HG03354 (cell line): ENCODE measurements at regions not wholly inside any gene's neighbourhood (a gene's known extent, or its start where the extent isn't known, plus 50 kb on each side); places are given as distances from the start of the nearest gene placed in this dataset.
"Not testable (repeated sequence)": the region's sequence is repeated elsewhere in the genome, so short reads cannot be mapped to it uniquely, and the experiment has no call there.

ENCODE experiments used
- ATAC-seq: cut with Tn5 transposase; IDR thresholded peaks from one replicate; pipeline ENCODE4 v1.9.1; 2021; ENCODE audit warnings: mild to moderate bottlenecking; ENCODE audit not compliant: unreplicated experiment, poor library complexity, severe bottlenecking

GRCh38 chr1:217921126-217921904, 290.2 kb downstream of the SPATA17 start:
- no peak for ATAC-seq

DNA sequence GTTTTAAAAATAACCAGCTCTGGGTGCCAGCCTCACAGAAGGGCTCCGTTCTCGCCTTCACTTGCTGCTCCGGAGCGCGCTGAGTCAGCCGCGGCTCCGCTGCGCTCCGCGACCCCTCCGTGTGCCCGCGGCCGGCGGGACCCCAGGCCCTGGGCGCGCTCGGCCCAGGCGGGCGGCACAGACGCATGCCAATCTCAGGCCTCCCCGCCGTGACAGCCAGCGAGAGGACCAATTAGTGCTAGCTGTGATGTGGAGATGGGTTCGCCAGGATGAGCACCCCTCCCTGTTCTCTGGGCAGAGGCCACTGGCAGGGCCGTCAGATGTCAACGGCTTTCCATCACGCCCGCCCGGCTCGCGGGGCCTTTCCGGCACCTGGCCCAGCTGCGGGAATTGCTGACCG, 293.8 kb downstream of the SPATA17 start:
- ATAC-seq, result no peak

DNA sequence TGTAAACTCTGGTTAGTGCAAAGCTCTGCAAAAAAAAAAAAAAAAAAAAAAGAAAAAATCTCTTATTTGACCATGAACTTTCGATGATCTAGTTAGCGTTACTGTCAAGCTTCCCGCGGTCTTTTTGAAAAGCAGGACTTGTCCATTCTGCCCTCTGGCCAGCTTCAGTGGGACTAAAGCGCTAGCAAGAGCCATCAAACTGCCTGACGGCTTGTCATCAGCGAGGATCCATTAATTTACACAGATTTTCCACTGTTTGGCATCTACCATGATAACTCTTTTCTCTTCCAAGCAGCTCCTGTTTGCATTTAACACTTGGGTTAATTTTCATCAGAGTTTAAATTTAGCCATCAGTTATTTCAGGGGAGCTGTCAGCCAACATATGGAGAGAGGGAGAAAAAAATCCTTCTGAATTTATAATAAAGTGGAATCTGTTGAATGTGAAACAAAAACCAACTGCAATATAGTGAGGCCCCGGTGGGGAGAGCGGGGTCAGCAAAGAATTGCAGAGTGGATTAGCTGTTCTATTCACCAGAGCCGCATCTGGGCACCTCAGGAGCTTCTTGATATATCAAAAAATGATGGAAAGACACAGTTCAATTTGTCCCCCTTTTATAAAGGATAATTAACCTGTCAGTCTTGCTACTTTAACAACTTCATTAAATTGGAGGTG, 298.2 kb downstream of the SPATA17 start:
- ATAC-seq, result no peak

GRCh38 chr1:217943361-217943760, 312.2 kb downstream of the SPATA17 start:
- no peak for ATAC-seq

- ATAC-seq, result no peak
Observed at GRCh38 chr1:217944550-217944949, 313.4 kb downstream of the SPATA17 start.

GRCh38 chr1:217946511-217946910, 315.4 kb downstream of the SPATA17 start:
- ATAC-seq, result no peak

- ATAC-seq, result no peak
Observed at GRCh38 chr1:217948741-217949140, 317.6 kb downstream of the SPATA17 start.

DNA sequence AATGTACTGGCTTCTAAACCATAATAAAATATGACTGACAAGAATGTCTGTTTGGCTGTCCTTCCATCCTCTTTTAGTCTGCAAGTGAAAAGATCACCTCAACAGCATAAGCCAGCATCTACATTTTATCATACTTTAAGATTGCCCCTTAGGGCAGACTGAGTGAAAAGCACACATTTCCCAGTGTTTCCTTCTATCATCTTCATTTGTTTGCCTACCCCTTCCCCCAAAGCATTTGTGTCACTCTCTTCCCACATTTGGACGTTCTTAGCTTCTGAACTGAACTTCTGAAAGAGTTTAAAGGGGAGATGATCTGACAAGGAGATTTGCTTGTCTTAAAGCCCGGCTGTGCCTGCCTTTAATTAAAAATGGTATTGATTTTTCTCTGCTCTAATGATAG, 322.2 kb downstream of the SPATA17 start:
- no peak for ATAC-seq

GRCh38 chr1:217953922-217954321, 322.8 kb downstream of the SPATA17 start:
- ATAC-seq, result no peak

- ATAC-seq, result no peak
Observed at GRCh38 chr1:217955723-217956122, 324.6 kb downstream of the SPATA17 start.

DNA sequence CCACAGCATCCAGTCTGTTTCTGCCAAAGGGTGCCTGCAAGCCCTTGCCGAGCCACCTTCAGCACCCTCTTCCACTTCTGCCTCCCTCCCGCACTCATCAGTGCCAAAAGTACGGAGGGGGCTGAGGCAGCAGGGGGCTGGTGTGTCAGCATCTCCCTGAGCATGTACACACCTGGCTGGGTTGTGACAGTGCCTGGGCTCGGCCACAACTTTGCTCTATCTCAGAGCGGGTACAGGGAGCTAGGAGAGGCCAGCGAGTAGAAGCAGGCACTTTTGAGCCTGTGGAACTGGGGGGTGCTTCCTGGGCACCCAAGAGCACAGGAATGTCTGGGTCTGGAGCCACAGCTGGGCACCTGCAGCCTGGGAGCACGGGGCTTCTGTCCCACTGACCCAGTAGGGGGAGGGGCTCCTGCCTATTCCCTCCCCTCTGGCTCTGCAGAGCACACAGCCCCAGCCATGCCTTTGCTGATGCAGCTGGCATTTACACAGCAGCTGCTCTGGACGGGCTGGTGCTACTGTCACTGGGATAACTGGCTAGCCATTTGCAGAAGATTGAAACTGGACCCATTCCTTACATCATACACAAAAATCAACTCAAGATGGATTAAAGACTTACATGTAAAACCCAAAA, 319.8 kb upstream of the RRP15 start:
- no peak for ATAC-seq

DNA sequence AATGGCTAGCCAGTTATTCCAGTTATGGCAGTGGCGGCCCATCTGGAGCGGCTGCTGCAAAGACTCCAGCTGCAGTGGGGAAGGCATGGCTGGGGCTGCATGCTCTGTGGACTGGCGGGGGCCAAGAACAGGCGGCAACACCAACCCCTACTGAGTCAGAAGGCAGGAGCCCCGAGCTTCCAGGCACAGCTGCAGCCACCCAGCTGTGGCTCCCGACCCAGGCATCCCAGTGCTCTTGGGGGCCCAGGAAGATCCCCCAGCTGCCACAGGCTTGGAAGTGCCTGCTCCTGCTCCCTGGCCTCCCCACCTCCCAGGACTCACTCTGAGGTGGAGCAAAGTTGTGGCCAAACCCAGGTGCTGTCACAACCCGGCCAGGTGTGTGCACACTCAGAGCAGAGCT, 317.0 kb upstream of the RRP15 start:
- no peak for ATAC-seq

DNA sequence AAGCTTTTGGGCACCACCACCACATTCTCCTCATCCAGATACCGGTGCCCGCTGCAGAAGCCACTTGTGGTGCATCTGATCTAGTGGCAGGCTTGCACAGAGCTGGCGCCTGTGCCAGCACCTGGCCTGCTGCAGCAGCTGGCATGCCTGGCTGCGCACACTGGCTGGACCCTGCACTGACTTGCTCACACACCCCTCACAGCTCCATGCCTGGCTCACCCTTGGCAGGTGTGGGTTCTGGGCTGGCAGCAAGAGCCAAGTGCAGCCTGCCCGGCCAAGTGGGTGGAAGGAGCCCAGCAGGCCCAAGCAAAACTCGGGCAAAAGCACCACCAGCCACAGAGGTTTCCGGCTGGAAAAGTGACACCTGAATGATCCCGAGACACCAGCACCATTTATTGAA, 315.7 kb upstream of the RRP15 start:
- ATAC-seq, result no peak

DNA sequence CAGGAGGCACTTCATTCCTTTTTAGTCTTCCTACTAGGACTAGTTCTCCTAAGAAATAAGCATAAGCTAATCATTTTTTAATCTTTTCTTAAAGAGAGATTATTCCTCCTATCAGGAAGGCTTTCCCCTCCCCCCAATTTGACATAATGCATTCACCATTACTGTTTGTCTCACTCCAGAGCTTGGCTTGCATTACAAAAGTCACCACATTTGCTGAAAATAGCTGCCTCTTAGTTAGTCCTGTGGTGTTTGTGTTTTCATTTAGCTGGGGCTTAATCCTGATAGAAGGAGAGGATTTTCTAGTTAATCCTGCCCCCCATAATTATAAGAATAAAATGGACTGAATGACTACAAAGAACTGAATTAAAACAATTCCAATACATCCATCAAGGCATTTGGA, 307.1 kb upstream of the RRP15 start:
- ATAC-seq, result no peak

DNA sequence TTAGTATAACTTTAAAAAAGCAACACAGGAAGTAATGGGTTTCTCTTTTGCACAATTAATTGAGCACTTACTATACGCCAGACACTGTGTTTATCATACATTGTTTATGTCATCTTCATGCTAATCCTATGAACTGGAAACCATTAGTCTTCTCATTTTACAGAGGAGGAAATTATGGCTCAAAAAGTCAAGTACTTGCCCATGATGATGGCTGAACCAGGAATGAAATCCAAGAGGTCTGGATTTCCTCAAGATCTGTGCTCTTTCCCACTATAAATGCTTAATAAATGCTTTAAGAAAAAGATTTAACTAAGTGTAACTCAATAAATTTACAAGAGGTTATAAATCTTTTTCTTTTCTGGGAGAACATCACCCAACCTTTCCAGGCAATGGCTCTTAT, 303.7 kb upstream of the RRP15 start:
- ATAC-seq, result no peak

- no peak for ATAC-seq
Observed at GRCh38 chr1:217982331-217983050, 302.6 kb upstream of the RRP15 start.

DNA sequence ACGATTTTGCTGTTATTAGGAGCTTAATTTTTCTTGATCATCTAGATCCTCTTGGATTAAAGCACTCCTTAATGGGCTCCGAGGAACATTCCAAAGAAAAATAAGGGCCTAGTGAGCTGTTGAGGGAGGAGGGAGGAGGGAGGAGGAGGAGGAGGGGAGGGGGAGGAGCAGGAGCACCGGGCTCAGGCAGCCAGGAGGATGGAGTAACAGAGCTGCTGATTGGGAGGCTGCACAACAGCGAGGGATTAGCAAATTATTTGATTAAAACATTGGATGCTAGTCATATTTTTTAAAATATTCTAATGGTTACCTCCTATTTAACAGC, 302.1 kb upstream of the RRP15 start:
- no peak for ATAC-seq

- no peak for ATAC-seq
Observed at GRCh38 chr1:217985641-217986040, 299.5 kb upstream of the RRP15 start.

- ATAC-seq, result no peak
Observed at GRCh38 chr1:217989510-217989909, 295.6 kb upstream of the RRP15 start.

DNA sequence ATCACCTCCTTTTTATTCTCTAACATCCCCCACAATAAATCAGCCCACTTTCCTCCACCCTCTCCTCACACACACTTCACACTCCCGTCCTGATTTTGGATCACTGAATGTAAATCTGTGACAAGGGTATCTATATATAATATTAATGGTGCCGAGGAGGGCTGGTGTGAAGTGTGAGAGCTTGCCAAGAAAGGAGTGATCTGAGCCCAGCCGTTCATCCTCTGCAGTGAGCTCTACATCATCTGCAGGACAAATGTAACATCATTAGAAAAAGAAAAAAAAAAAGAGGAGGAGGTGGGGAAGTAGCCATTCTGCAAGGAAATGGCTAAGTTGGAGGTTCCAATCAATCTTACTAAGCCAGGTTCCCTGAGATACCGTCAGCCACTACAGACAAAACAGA, 291.7 kb upstream of the RRP15 start:
- ATAC-seq, result no peak

- not testable (repeated sequence) for ATAC-seq
Observed at GRCh38 chr1:218008296-218008695, 276.8 kb upstream of the RRP15 start.
